Endothelial cell of umbilical vein (primary cell): ENCODE measurements at regions not wholly inside any gene's neighbourhood (a gene's known extent, or its start where the extent isn't known, plus 50 kb on each side); places are given as distances from the start of the nearest gene placed in this dataset.

Experiments
- BruUV-seq: library from RNA; stranded (reverse); fragments of 400-500 nt; replicated peaks from 2 replicates; lab custom pipeline; 2021; lab: Mats Ljungman, UMichigan
- CTCF ChIA-PET: fragments of 300-600, 350-600 bp; sonication (Branson Sonifier 250); formaldehyde crosslinking; loops from one replicate; lab custom pipeline; 2021; ENCODE audit warnings: antibody characterized with exemption, inconsistent platforms; lab: Charles Lee
- POLR2A ChIA-PET: fragments of 300-600, 350-600 bp; sonication (Branson Sonifier 250); formaldehyde crosslinking; loops from one replicate; lab custom pipeline; 2021; ENCODE audit warnings: antibody characterized with exemption, inconsistent platforms; lab: Charles Lee
- DNase-seq: peaks from one replicate; pipeline ENCODE4 v3.0.0-alpha.2; 2011; ENCODE audit warnings: low read depth, low spot score
- FAIRE-seq: peaks from 2 replicates; lab custom pipeline; 2011; peaks lifted over from hg19 to GRCh38; lab: Jason Lieb, UNC
- H2AFZ ChIP-seq: 2 replicates; pipeline ENCODE4 v1.6.0; 2012; ENCODE audit warnings: low read depth, low read length, control low read depth, inconsistent platforms
- H3K27ac ChIP-seq: 2 replicates; pipeline ENCODE4 v1.5.1; 2011; ENCODE audit warnings: low read depth, mild to moderate bottlenecking, control low read depth, low read length, moderate library complexity; ENCODE audit not compliant: insufficient read depth
- H3K27me3 ChIP-seq, 2 experiments: 2 replicates each; pipeline versions ENCODE4 v1.6.0 to v1.6.1; 2011; ENCODE audit warnings: low read length in 2 of 2, mixed read lengths in 1 of 2; ENCODE audit not compliant: control insufficient read depth in 2 of 2, insufficient read depth in 2 of 2
- H3K36me3 ChIP-seq, 2 experiments: 2 replicates in 1 of 2; 3 replicates in 1 of 2; pipeline ENCODE4 v1.5.1; 2011; ENCODE audit warnings: low read length in 2 of 2, mild to moderate bottlenecking in 1 of 2, moderate library complexity in 1 of 2; ENCODE audit not compliant: control insufficient read depth in 2 of 2, insufficient read depth in 2 of 2; ENCODE audit errors: extremely low read depth in 1 of 2
- H3K4me1 ChIP-seq: 3 replicates; pipeline ENCODE4 v1.5.1; 2011; ENCODE audit warnings: mild to moderate bottlenecking, low read length; ENCODE audit not compliant: control insufficient read depth, insufficient read depth; ENCODE audit errors: extremely low read depth
- H3K4me2 ChIP-seq: 2 replicates; pipeline ENCODE4 v1.6.1; 2011; ENCODE audit warnings: low read length, control low read depth, mixed read lengths; ENCODE audit not compliant: insufficient read depth
- H3K4me3 ChIP-seq, 3 experiments: fragments of 200-600 bp in 1 of 3; sonication (generic), shearing (Covaris generic) in 1 of 3; replicated peaks in 1 of 3; 2 replicates each; pipeline ENCODE4 v1.5.1; 2011 to 2016; ENCODE audit warnings: control low read depth in 3 of 3, low read length in 3 of 3, mild to moderate bottlenecking in 2 of 3, inconsistent platforms in 1 of 3, low read depth in 1 of 3, moderate library complexity in 1 of 3; ENCODE audit not compliant: insufficient read depth in 1 of 3
- H3K79me2 ChIP-seq: 2 replicates; pipeline ENCODE4 v1.6.0; 2012; ENCODE audit warnings: low read length, inconsistent platforms; ENCODE audit not compliant: control insufficient read depth, insufficient read depth
- H3K9ac ChIP-seq: replicated peaks from 2 replicates; pipeline ENCODE3; 2011; ENCODE audit warnings: low read length, control low read depth; ENCODE audit not compliant: insufficient read depth; ENCODE audit errors: extremely low read depth
- H3K9me1 ChIP-seq: replicated peaks from 3 replicates; pipeline ENCODE4 v1.6.0; 2011; ENCODE audit warnings: mild to moderate bottlenecking, low read length; ENCODE audit not compliant: control insufficient read depth, insufficient read depth; ENCODE audit errors: extremely low read depth
- H3K9me3 ChIP-seq: replicated peaks from 2 replicates; pipeline ENCODE4 v1.5.1; 2012; ENCODE audit warnings: low read length, inconsistent platforms; ENCODE audit not compliant: control insufficient read depth, insufficient read depth
- H4K20me1 ChIP-seq: replicated peaks from 2 replicates; pipeline ENCODE3; 2011; ENCODE audit warnings: mild to moderate bottlenecking, low read length; ENCODE audit not compliant: control insufficient read depth, insufficient read depth; ENCODE audit errors: extremely low read depth
- EZH2 ChIP-seq: IDR thresholded peaks from 2 replicates; pipeline ENCODE4 v1.6.1; 2012; ENCODE audit warnings: borderline replicate concordance, low read depth, mild to moderate bottlenecking, moderate library complexity, low read length, inconsistent platforms; ENCODE audit not compliant: severe bottlenecking
- FOS ChIP-seq: IDR thresholded peaks from 2 replicates; pipeline ENCODE4 v1.6.1; 2011; ENCODE audit warnings: mild to moderate bottlenecking, low read length, moderate library complexity, borderline replicate concordance; ENCODE audit not compliant: insufficient read depth
- GATA2 ChIP-seq: IDR thresholded peaks from 2 replicates; pipeline ENCODE4 v1.7.0; 2011; ENCODE audit warnings: low read depth, mild to moderate bottlenecking, moderate library complexity, mixed read lengths, low read length; ENCODE audit not compliant: insufficient read length, insufficient read depth
- JUN ChIP-seq: IDR thresholded peaks from 2 replicates; pipeline ENCODE4 v1.6.1; 2011; ENCODE audit warnings: borderline replicate concordance, low read depth; ENCODE audit not compliant: insufficient read length, insufficient read depth
- MYC ChIP-seq: IDR thresholded peaks from one replicate; pipeline ENCODE4 v1.6.1; 2011; ENCODE audit warnings: mild to moderate bottlenecking, low read depth, low read length
- POLR2A ChIP-seq: IDR thresholded peaks from 2 replicates; pipeline ENCODE4 v1.6.1; 2012; ENCODE audit warnings: low read depth, mild to moderate bottlenecking, control low read depth, low read length
- POLR2AphosphoS5 ChIP-seq: IDR thresholded peaks from 2 replicates; pipeline ENCODE4 v1.6.1; 2012; ENCODE audit warnings: low read depth, mild to moderate bottlenecking, control low read depth, low read length, moderate library complexity; ENCODE audit not compliant: insufficient read depth
- dilution Hi-C: fragments of 300-500 bp; cut with MboI; formaldehyde crosslinking; loops from one replicate; pipeline ENCODE4 v1.15.0; 2019; ENCODE audit warnings: low sequenced_read_pairs; ENCODE audit not compliant: extremely low pct_ligation_motif_present
- intact Hi-C: fragments of 100-400 bp; cut with micrococcal nuclease; formaldehyde crosslinking; loops from one replicate; pipeline ENCODE4 v1.10.0; 2022
- TF ChIP-seq, protein P1 (sequence below): IDR thresholded peaks from 2 replicates; pipeline ENCODE4 v1.6.1; 2011; ENCODE audit not compliant: insufficient read depth, insufficient read length
- TF ChIP-seq, protein P2 (sequence below), 2 donors: IDR thresholded peaks; 1 replicate in 1 of 2; 2 replicates in 1 of 2; pipeline ENCODE4 v1.5.1; 2011; ENCODE audit warnings: low read length in 2 of 2, mild to moderate bottlenecking in 2 of 2, moderate library complexity in 2 of 2, control low read depth in 1 of 2, inconsistent platforms in 1 of 2, low read depth in 1 of 2; ENCODE audit not compliant: insufficient read depth in 1 of 2; ENCODE audit errors: extremely low read depth in 1 of 2

DNA sequence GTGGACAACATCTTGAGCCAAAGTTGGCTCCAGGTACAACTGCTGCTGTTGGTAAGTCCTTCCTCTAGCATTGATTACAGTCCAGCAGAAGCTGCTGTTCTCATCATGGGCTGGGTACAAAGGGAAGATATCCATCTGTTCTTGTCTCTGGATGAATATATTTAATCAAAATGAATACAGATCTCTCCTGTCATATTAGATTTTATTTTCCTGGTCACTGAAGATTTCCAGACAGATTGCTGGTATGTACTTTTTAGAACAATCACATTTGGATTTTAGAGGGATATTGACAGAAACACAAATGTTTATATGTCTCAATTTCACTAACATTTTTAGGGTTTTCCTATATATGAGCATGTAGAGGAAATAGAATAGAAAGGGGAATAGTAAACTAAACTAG is 155.4 kb upstream of the FHL2 start:
- POLR2A ChIA-PET, result no interaction called here
- no peaks in the 10 kb centered on the region for H3K36me3 ChIP-seq
- H3K9ac ChIP-seq, result peak overlapping the region; percentile 82
- no peak for DNase-seq
- H3K27ac ChIP-seq, result peak overlapping the region; percentile 76
- BruUV-seq, result no TSS peak
- H2AFZ ChIP-seq, result peak overlapping the region; percentile 49
- no peak for FAIRE-seq
- peaks cover 15% of the 10 kb centered on the region for H3K4me1 ChIP-seq
- H3K27me3 ChIP-seq, result peaks cover 13 to 15% of the 10 kb centered on the region in 2 experiments
- no peaks in the 10 kb centered on the region for H3K9me3 ChIP-seq
- no peak overlapping the region for H3K4me3 ChIP-seq
- dilution Hi-C loops (no loop called here), intact Hi-C loops (loop anchor here (5.0 kb wide), 1 partner anchor 193 kb away; no protein-coding TSS in a partner anchor)
- H3K79me2 ChIP-seq, result no peaks in the 10 kb centered on the region
- H3K9me1 ChIP-seq, result no peaks in the 10 kb centered on the region
- no peaks in the 10 kb centered on the region for H4K20me1 ChIP-seq
- TF ChIP-seq POLR2AphosphoS5 (no peak), FOS (no peak), JUN (no peak), GATA2 (no peak), EZH2 (no peak), POLR2A (no peak), MYC (no peak)
- TF ChIP-seq, protein P1, sequence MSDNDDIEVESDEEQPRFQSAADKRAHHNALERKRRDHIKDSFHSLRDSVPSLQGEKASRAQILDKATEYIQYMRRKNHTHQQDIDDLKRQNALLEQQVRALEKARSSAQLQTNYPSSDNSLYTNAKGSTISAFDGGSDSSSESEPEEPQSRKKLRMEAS, result no peak
- TF ChIP-seq, protein P2, sequence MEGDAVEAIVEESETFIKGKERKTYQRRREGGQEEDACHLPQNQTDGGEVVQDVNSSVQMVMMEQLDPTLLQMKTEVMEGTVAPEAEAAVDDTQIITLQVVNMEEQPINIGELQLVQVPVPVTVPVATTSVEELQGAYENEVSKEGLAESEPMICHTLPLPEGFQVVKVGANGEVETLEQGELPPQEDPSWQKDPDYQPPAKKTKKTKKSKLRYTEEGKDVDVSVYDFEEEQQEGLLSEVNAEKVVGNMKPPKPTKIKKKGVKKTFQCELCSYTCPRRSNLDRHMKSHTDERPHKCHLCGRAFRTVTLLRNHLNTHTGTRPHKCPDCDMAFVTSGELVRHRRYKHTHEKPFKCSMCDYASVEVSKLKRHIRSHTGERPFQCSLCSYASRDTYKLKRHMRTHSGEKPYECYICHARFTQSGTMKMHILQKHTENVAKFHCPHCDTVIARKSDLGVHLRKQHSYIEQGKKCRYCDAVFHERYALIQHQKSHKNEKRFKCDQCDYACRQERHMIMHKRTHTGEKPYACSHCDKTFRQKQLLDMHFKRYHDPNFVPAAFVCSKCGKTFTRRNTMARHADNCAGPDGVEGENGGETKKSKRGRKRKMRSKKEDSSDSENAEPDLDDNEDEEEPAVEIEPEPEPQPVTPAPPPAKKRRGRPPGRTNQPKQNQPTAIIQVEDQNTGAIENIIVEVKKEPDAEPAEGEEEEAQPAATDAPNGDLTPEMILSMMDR (IDR thresholded peaks at IDR 0.05; ENCODE audit: extremely low read depth in 1 of 2, insufficient read depth in 1 of 2, low read depth in 1 of 2, low read length in 2 of 2), result no peak
- CTCF ChIA-PET, result interaction anchor here (1.0 to 1.8 kb wide), 7 partner anchors 8 to 280 kb away, joined by 3 to 11 read pairs (median 4); no protein-coding TSS in a partner anchor
- peak overlapping the region; percentile 86 for H3K4me2 ChIP-seq
